Aorta (tissue), 5 donors: ENCODE measurements at regions not wholly inside any gene's neighbourhood (a gene's known extent, or its start where the extent isn't known, plus 50 kb on each side); places are given as distances from the start of the nearest gene placed in this dataset.
A peak's percentile ranks its signal among the peaks of the same experiment; 100 is the strongest.

Experiments used
- ATAC-seq: fragments of 200-7000 bp; cut with Tn5 transposase; one replicate; pipeline ENCODE4 v1.9.1; 2022; ENCODE audit warnings: moderate library complexity; ENCODE audit not compliant: low FRiP score
- DNase-seq, 2 donors: peaks; one replicate each; pipeline ENCODE4 v3.0.0-alpha.2; 2020
- H3K27ac ChIP-seq, 2 donors: one replicate each; pipeline ENCODE4 v1.5.1; 2013; ENCODE audit warnings: low read length in 2 of 2, mild to moderate bottlenecking in 2 of 2, moderate library complexity in 2 of 2, control low read depth in 1 of 2, inconsistent platforms in 1 of 2, low read depth in 1 of 2
- H3K27me3 ChIP-seq, 2 donors: one replicate each; pipeline ENCODE4 v1.6.1; 2013; ENCODE audit warnings: control low read depth in 1 of 2, low read length in 1 of 2, mild to moderate bottlenecking in 1 of 2, moderate library complexity in 1 of 2; ENCODE audit not compliant: insufficient read depth in 2 of 2, control insufficient read depth in 1 of 2
- H3K36me3 ChIP-seq, 2 donors: one replicate each; pipeline ENCODE4 v1.6.1; 2013; ENCODE audit warnings: control low read depth in 1 of 2, low read length in 1 of 2, mild to moderate bottlenecking in 1 of 2; ENCODE audit not compliant: insufficient read depth in 2 of 2, control insufficient read depth in 1 of 2
- H3K4me1 ChIP-seq, 2 donors: one replicate each; pipeline ENCODE4 v1.6.1; 2013; ENCODE audit warnings: low read length in 2 of 2, control low read depth in 1 of 2, mild to moderate bottlenecking in 1 of 2, moderate library complexity in 1 of 2; ENCODE audit not compliant: insufficient read depth in 2 of 2, control insufficient read depth in 1 of 2
- H3K4me3 ChIP-seq, 2 donors: one replicate each; pipeline ENCODE4 v1.5.1; 2013; ENCODE audit warnings: low read length in 2 of 2, control low read depth in 1 of 2, mild to moderate bottlenecking in 1 of 2
- H3K9me3 ChIP-seq: one replicate; pipeline ENCODE4 v1.6.1; 2013; ENCODE audit warnings: mild to moderate bottlenecking, low read length; ENCODE audit not compliant: control insufficient read depth
- WGBS, 2 donors: extraction: QIAGEN DNeasy Blood & Tissue Kit; methylation state at CpG; one replicate each; pipeline ENCODE4 v1.1.7; 2013; 5-methylcytosine and 5-hydroxymethylcytosine counted together
- intact Hi-C, 2 donors: fragments of 100-400 bp; cut with DNase I; formaldehyde crosslinking; loops; one replicate each; pipeline versions ENCODE4 v1.14.2 to v1.15.0; 2022
- donor health status: healthy with polysubstance abuse.
- donor health status: Bipolar disorder and iron deficiency.
- donor health status: DM: no; HTN: no; CAD: no.
- donor health status: DM: no; HTN: no; CAD: no.
- donor health status: DM: yes; HTN: yes; CAD: no.

DNA sequence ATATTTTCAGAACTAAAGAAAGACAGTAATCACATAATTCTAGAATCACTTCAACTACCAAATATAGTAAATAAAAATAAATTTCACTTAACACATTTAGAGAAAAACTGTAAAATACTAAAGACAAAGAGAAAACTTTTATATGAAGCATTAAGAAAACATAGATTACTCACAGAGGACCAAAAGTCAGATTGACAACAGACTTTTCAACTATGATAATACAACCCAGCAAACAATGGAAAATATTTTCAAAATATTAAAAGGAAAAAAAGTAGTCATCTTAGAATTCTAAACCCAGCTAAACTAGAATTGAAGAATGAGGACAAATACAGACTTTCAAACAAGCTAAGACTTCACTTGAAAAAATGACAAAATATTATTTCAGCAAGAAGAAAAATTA, 164.8 kb upstream of the ARID1B start:
- no peaks in the 10 kb centered on the region for H3K36me3 ChIP-seq
- DNase-seq: no peak
- no peaks in the 10 kb centered on the region for H3K4me1 ChIP-seq
- no peak for ATAC-seq
- no peak overlapping the region for H3K4me3 ChIP-seq
- H3K27me3 ChIP-seq: no peaks in the 10 kb centered on the region
- no peak overlapping the region for H3K27ac ChIP-seq
- intact Hi-C loops: no loop called here
- peaks cover 1% of the 10 kb centered on the region for H3K9me3 ChIP-seq

DNA sequence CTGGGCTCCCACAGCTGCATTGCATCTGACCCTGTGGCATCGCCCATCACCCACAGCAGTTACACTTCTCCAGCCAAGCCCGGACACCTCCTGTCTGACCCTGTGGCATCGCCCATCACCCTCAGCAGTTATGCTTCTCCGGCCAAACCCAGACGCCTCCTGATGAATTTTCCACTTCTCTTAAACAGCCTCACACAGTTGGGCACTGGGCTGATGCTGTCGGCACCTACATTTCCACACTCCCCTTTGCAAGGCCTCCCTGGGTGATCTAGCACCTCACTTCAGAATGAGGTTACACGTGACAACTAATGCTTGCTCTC, 175.2 kb upstream of the ARID1B start:
- no peak for ATAC-seq
- no peak overlapping the region for H3K27ac ChIP-seq

DNA sequence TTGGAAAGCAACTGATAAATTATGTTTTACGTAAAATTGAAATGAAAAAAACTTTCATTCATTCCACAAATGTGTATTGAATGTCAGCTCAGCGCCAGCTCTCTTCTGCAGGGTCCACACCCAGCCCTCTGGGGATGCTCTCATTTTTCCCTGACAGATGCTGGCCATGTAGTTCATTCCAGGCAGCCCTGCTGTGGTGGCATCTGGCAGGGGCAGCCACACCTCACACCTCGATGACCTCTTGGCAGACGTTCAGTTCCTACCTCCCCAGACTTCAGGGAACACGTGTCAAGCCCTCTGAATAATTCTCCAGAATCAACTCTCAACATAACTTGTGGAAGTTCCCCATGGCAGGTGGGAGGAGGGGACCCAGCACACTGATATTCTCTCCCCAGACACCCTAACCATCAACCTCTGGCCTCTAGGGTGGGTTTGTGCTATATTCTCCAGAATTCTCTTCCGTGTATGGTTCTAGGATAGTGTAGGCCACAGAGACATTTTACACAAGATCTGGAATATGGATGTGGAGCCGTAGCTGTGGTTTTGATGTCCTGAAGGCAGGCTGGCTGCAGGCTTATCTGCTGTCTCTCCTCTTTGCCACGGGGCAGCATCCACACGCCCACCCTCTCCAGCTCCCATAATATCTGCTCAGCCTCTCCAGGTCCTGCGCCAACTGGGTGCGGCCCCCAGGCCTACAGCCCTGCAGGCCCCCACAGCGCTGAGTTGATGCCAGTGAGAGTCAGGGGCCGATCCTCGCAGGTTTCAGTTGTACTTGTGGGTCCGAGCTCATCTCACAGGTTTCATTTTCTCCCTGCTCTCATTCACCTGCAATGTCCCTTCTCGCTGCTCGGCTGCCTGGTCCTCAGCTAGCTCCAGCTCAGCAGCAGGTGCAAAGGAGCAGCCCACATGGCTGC, 175.8 kb upstream of the ARID1B start:
- Histone ChIP-seq H3K4me1 (no peaks in the 10 kb centered on the region), H3K36me3 (no peaks in the 10 kb centered on the region), H3K4me3 (no peak overlapping the region), H3K9me3 (peaks cover 4% of the 10 kb centered on the region), H3K27ac (no peak overlapping the region), H3K27me3 (no peaks in the 10 kb centered on the region)
- WGBS, 2 donors: 89 to 90% methylated on average over 17 of the region's 17 CpGs
- intact Hi-C loops: no loop called here
- no peak for DNase-seq
- peak; percentile 16 for ATAC-seq

More for the DNA sequence above, 175.2 kb upstream of the ARID1B start:
- no peak for DNase-seq
- intact Hi-C loops: no loop called here
- H3K4me3 ChIP-seq: no peak overlapping the region
- no peaks in the 10 kb centered on the region for H3K4me1 ChIP-seq
- no peaks in the 10 kb centered on the region for H3K36me3 ChIP-seq
- 92 to 93% methylated on average over 7 of the region's 7 CpGs for WGBS, 2 donors
- H3K9me3 ChIP-seq: peaks cover 4% of the 10 kb centered on the region
- no peaks in the 10 kb centered on the region for H3K27me3 ChIP-seq

DNA sequence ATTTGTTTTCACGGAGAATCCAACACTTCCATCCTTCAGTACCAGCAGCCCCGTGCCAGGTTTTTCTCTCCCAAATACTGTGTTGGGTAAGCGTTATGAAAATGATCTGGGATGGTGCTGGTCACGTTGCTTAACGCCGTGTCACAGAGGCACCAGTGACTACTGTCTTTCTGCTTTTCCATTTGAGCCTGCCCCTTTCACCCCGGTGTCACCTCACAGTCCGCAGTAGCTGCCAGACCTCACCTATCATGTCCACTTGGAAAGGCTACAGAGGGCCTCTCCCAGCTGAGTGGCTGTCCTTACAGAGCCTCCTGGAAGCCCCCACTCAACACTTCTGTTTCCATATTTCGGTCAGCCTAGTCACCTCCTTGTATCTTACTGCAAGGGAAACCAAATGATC, 176.5 kb upstream of the ARID1B start:
- Histone ChIP-seq H3K9me3 (peaks cover 4% of the 10 kb centered on the region), H3K27ac (no peak overlapping the region), H3K4me3 (no peak overlapping the region), H3K27me3 (no peaks in the 10 kb centered on the region), H3K36me3 (no peaks in the 10 kb centered on the region), H3K4me1 (no peaks in the 10 kb centered on the region)
- ATAC-seq (peak; percentile 45), DNase-seq (no peak)
- 88 to 93% methylated on average over 9 of the region's 9 CpGs for whole genome bisulfite sequencing, 2 donors
- intact Hi-C loops: no loop called here

DNA sequence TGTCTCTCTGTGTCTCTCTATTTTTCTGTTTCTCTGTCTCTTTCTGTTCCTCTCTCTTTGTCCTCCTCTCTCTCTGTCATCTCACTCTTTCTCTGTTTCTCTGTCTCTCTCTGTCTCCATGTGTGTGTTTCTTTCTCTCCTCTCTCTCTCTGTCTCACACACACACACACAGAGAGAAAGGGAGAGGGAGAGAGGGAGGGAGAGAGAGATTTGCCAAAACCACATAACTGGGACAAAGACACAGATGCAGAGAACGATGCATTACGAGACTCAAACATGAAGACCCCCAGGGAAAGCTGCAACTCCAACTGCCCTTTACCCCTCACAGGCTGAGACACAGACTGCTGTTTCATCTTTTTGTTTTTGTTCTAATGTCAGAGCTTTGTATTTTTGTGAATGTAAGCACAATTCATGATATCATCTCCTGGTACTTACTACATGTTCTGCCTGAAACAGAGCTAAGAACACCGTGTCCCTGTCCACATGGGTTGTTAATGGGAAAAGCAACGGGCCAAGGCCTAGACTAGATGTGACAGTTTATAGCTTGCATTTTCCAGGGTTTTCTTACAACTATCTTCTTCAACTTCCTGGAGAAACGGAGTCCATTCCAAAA, 177.1 kb upstream of the ARID1B start:
- H3K27ac ChIP-seq: no peak overlapping the region
- no peaks in the 10 kb centered on the region for H3K27me3 ChIP-seq
- H3K4me1 ChIP-seq: no peaks in the 10 kb centered on the region
- intact Hi-C loops: no loop called here
- no peaks in the 10 kb centered on the region for H3K36me3 ChIP-seq
- WGBS, 2 donors: 37 to 58% methylated on average over 5 of the region's 5 CpGs
- peaks cover 4% of the 10 kb centered on the region for H3K9me3 ChIP-seq
- H3K4me3 ChIP-seq: no peak overlapping the region
- no peak for DNase-seq
- peak; percentile 62 for ATAC-seq

DNA sequence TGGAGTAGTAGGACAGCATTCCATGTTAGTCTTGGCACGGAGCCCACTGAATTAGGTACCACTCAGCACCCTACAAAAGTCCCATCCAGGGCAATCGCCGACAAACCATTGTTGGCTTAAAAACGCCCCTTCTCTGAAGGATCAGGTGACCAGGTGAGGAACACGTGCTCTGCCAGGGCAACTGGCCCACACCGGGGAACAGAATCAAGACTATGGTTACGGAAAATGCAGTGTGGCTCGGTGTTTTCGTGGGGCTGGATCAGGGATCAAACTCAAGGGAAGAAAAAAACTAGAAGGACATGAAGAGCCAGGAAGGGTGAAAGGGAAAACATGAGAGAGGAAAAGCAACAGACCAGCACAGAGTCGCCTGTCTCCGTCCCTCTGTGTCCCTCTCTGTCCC, 177.8 kb upstream of the ARID1B start:
- no peaks in the 10 kb centered on the region for H3K4me1 ChIP-seq
- H3K9me3 ChIP-seq: no peaks in the 10 kb centered on the region
- no peak overlapping the region for H3K27ac ChIP-seq
- WGBS, 2 donors: 79% methylated on average over 11 of the region's 11 CpGs
- no peak for ATAC-seq
- no peaks in the 10 kb centered on the region for H3K27me3 ChIP-seq
- H3K36me3 ChIP-seq: no peaks in the 10 kb centered on the region
- intact Hi-C loops: no loop called here
- DNase-seq: no peak
- H3K4me3 ChIP-seq: no peak overlapping the region

DNA sequence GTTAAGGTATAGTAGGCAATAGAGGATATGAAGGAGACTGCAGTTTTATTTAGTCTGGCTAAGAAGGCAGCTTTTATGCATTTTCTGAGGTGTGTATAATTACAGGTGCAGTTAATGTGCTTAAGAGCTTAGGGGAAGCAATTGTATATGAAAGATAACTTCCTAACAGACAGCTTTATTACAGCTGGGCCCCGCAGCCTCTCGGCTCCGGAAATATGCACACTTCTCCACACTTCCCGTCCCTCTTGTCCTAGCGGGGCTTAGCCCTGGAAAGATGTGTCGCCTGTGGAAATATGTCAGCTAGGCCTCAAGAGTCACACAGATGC, 178.4 kb upstream of the ARID1B start:
- H3K27me3 ChIP-seq: no peaks in the 10 kb centered on the region
- H3K36me3 ChIP-seq: no peaks in the 10 kb centered on the region
- ATAC-seq: no peak
- no peak overlapping the region for H3K27ac ChIP-seq
- 88 to 92% methylated on average over 6 of the region's 6 CpGs for WGBS, 2 donors
- no peaks in the 10 kb centered on the region for H3K9me3 ChIP-seq
- H3K4me1 ChIP-seq: no peaks in the 10 kb centered on the region
- DNase-seq: no peak
- H3K4me3 ChIP-seq: no peak overlapping the region
- intact Hi-C loops: no loop called here

DNA sequence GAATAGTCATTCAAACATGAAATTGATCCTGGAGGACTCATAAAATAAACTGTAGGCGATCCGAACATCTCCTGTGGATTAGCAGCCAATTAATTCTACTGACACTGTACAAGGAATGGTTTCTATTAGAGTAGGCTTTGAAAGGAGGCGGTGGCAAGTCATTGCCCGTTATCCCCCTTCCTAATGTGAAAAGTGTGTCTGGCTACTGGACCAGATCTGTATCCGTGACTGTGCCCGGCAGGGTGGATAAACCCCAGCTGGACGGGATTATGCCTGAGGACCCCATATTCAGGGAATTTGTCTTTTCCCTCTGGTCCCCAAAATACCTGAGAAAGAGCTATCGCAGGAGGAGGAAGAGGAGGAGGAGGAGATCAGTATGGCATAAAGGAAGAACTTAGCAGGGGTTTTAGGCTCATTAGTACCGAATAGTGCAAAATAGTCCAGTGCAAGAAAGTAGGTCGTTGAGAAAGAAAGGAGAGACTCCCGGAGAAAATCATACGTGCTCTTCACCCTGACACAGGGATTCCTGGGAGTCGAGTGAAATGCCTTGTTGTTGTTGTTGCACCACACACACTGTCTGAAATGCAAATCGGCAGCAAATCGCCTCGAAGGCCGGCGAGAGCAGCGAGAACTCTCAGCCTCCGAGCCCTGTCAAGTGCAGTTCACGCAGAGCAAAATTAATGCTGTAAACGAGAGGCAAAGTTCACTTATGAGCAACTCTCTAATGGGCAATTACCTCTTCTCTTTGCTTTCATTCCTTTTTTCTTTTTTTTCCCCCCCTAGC, 178.9 kb upstream of the ARID1B start:
- no peaks in the 10 kb centered on the region for H3K36me3 ChIP-seq
- no peak for ATAC-seq
- WGBS, 2 donors: 88 to 90% methylated on average over 22 of the region's 22 CpGs

DNA sequence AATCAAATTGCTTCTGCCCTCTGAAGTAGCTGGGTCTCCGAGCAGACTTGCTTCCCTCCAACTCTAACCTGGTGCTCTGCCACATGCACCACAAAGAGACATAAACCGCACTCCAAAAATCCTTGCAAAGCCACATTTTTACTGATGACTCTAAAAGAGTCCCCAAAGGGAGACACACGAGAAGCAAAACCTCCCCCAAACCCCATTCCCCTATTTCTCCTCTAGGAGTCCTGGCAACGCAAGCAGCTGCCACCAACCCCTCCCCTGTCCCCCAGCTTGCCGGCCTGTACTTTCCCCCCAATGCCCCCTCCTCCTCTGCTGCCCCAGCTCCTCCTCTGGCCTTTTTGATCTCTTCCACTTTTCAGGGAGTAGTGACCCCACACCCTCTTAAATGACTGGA, 180.1 kb upstream of the ARID1B start:
- H3K36me3 ChIP-seq: no peaks in the 10 kb centered on the region
- ATAC-seq (no peak), DNase-seq (no peak)
- H3K4me3 ChIP-seq: no peak overlapping the region
- H3K27me3 ChIP-seq: no peaks in the 10 kb centered on the region
- no peaks in the 10 kb centered on the region for H3K4me1 ChIP-seq
- H3K27ac ChIP-seq: no peak overlapping the region
- intact Hi-C loops: no loop called here
- peaks cover 1% of the 10 kb centered on the region for H3K9me3 ChIP-seq
- 80% methylated on average over 5 of the region's 5 CpGs for WGBS, 2 donors

More for the DNA sequence above, 178.9 kb upstream of the ARID1B start:
- intact Hi-C loops: no loop called here
- Histone ChIP-seq H3K4me3 (no peak overlapping the region), H3K9me3 (peaks cover 1% of the 10 kb centered on the region), H3K27me3 (no peaks in the 10 kb centered on the region), H3K4me1 (no peaks in the 10 kb centered on the region), H3K27ac (no peak overlapping the region)
- DNase-seq: no peak
